Inferior parietal cortex (tissue), 1 donor: ENCODE measurements at regions not wholly inside any gene's neighbourhood (a gene's known extent, or its start where the extent isn't known, plus 50 kb on each side); places are given as distances from the start of the nearest gene placed in this dataset.
A peak's percentile ranks its signal among the peaks of the same experiment; 100 is the strongest.
"Not testable (repeated sequence)": the region's sequence is repeated elsewhere in the genome, so short reads cannot be mapped to it uniquely, and the experiment has no call there.

ENCODE experiments used
- DNase-seq: peaks from one replicate; pipeline ENCODE4 v3.0.0-alpha.2; 2016; ENCODE audit errors: extremely low spot score

GRCh38 chr10:46645110-46645509 is 66.2 kb downstream of the SYT15 start:
- DNase-seq, result not testable (repeated sequence)

- not testable (repeated sequence) for DNase-seq
These were observed 67.2 kb downstream of the SYT15 start for GRCh38 chr10:46646132-46646531.

GRCh38 chr10:46650967-46651366 is 72.0 kb downstream of the SYT15 start:
- not testable (repeated sequence) for DNase-seq

- DNase-seq, result not testable (repeated sequence)
These were observed 78.5 kb downstream of the SYT15 start for GRCh38 chr10:46657437-46657836.

GRCh38 chr10:46660027-46660834 is 81.3 kb downstream of the SYT15 start:
- not testable (repeated sequence) for DNase-seq

GRCh38 chr10:46660835-46661164 is 81.9 kb downstream of the SYT15 start:
- DNase-seq, result not testable (repeated sequence)

- not testable (repeated sequence) for DNase-seq
These were observed 86.6 kb downstream of the SYT15 start for GRCh38 chr10:46665536-46665935.

GRCh38 chr10:46668357-46668997 is 89.5 kb downstream of the SYT15 start:
- not testable (repeated sequence) for DNase-seq

GRCh38 chr10:46677836-46678435 is 99.0 kb downstream of the SYT15 start:
- DNase-seq, result not testable (repeated sequence)

GRCh38 chr10:46691397-46691796 is 112.5 kb downstream of the SYT15 start:
- DNase-seq, result not testable (repeated sequence)

- not testable (repeated sequence) for DNase-seq
These were observed 114.3 kb downstream of the SYT15 start for GRCh38 chr10:46693218-46693617.

GRCh38 chr10:46717264-46717663 is 138.3 kb downstream of the SYT15 start:
- not testable (repeated sequence) for DNase-seq

- not testable (repeated sequence) for DNase-seq
These were observed 139.1 kb downstream of the SYT15 start for GRCh38 chr10:46718014-46718413.

GRCh38 chr10:46720386-46720785 is 141.5 kb downstream of the SYT15 start:
- DNase-seq, result peak; percentile 2

GRCh38 chr10:46720811-46721518 is 142.0 kb downstream of the SYT15 start:
- not testable (repeated sequence) for DNase-seq

GRCh38 chr10:46724258-46724657 is 145.3 kb downstream of the SYT15 start:
- not testable (repeated sequence) for DNase-seq

- not testable (repeated sequence) for DNase-seq
These were observed 149.4 kb downstream of the SYT15 start for GRCh38 chr10:46728359-46728758.

GRCh38 chr10:46730729-46731128 is 151.8 kb downstream of the SYT15 start:
- DNase-seq, result not testable (repeated sequence)

GRCh38 chr10:46733635-46734261 is 154.8 kb downstream of the SYT15 start:
- not testable (repeated sequence) for DNase-seq

- DNase-seq, result not testable (repeated sequence)
These were observed 155.3 kb downstream of the SYT15 start for GRCh38 chr10:46734262-46734642.

- DNase-seq, result not testable (repeated sequence)
These were observed 161.0 kb downstream of the SYT15 start for GRCh38 chr10:46739919-46740318.
